ENCODE measurements at regions not wholly inside any gene's neighbourhood (a gene's known extent, or its start where the extent isn't known, plus 50 kb on each side); places are given as distances from the start of the nearest gene placed in this dataset.

- TF ChIP-seq TCF12 (IDR thresholded peaks at IDR 0.05; ENCODE audit: low read depth), result no peak
- no peak for TF ChIP-seq RAD21 (IDR thresholded peaks at IDR 0.05; ENCODE audit: low read depth)
- TF ChIP-seq CREB1 (IDR thresholded peaks at IDR 0.05; ENCODE audit: low read depth), result no peak
- TF ChIP-seq YY1 (IDR thresholded peaks at IDR 0.05; ENCODE audit: low read depth), result no peak
- TF ChIP-seq EGR1 (IDR thresholded peaks at IDR 0.05), result no peak
- TF ChIP-seq NFIC (IDR thresholded peaks at IDR 0.05), result no peak
- no peak for TF ChIP-seq REST (IDR thresholded peaks at IDR 0.05; ENCODE audit: low read depth)
- TF ChIP-seq ZBTB7A (IDR thresholded peaks at IDR 0.05; ENCODE audit: low read depth), result no peak
- no peak for TF ChIP-seq FOXM1 (IDR thresholded peaks at IDR 0.05; ENCODE audit: borderline replicate concordance, low read depth)
- TF ChIP-seq USF1 (IDR thresholded peaks at IDR 0.05), result no peak
Measured at GRCh38 chr4:59831746-59832145, 1368.4 kb upstream of the ADGRL3 start.

GRCh38 chr4:59834943-59835342 lies 1365.2 kb upstream of the ADGRL3 start:
- TF ChIP-seq RAD21 (IDR thresholded peaks at IDR 0.05; ENCODE audit: low read depth) (no peak), YY1 (IDR thresholded peaks at IDR 0.05; ENCODE audit: low read depth) (no peak), ZBTB7A (IDR thresholded peaks at IDR 0.05; ENCODE audit: low read depth) (no peak), MAX (IDR thresholded peaks at IDR 0.05) (no peak), CREB1 (IDR thresholded peaks at IDR 0.05; ENCODE audit: low read depth) (no peak), TEAD4 (IDR thresholded peaks at IDR 0.05) (no peak), USF1 (IDR thresholded peaks at IDR 0.05) (no peak), EGR1 (IDR thresholded peaks at IDR 0.05) (no peak), EP300 (IDR thresholded peaks at IDR 0.05; ENCODE audit: borderline replicate concordance) (no peak), REST (IDR thresholded peaks at IDR 0.05; ENCODE audit: low read depth) (no peak), CEBPB (IDR thresholded peaks at IDR 0.05) (no peak), TAF1 (IDR thresholded peaks at IDR 0.05; ENCODE audit: low read depth) (no peak), TCF12 (IDR thresholded peaks at IDR 0.05; ENCODE audit: low read depth) (no peak), NFIC (IDR thresholded peaks at IDR 0.05) (no peak), FOXM1 (IDR thresholded peaks at IDR 0.05; ENCODE audit: borderline replicate concordance, low read depth) (no peak)

- TF ChIP-seq NFIC (IDR thresholded peaks at IDR 0.05), result no peak
- no peak for TF ChIP-seq EGR1 (IDR thresholded peaks at IDR 0.05)
- no peak for TF ChIP-seq ZBTB7A (IDR thresholded peaks at IDR 0.05; ENCODE audit: low read depth)
- no peak for TF ChIP-seq TEAD4 (IDR thresholded peaks at IDR 0.05)
- TF ChIP-seq FOXM1 (IDR thresholded peaks at IDR 0.05; ENCODE audit: borderline replicate concordance, low read depth), result no peak
Measured at GRCh38 chr4:59837751-59838150, 1362.4 kb upstream of the ADGRL3 start.

GRCh38 chr4:59838236-59838635 lies 1361.9 kb upstream of the ADGRL3 start:
- TF ChIP-seq RAD21 (IDR thresholded peaks at IDR 0.05; ENCODE audit: low read depth) (no peak), NFIC (IDR thresholded peaks at IDR 0.05) (no peak), TAF1 (IDR thresholded peaks at IDR 0.05; ENCODE audit: low read depth) (no peak), EP300 (IDR thresholded peaks at IDR 0.05; ENCODE audit: borderline replicate concordance) (no peak), ZBTB7A (IDR thresholded peaks at IDR 0.05; ENCODE audit: low read depth) (no peak), REST (IDR thresholded peaks at IDR 0.05; ENCODE audit: low read depth) (no peak), EGR1 (IDR thresholded peaks at IDR 0.05) (no peak), FOXM1 (IDR thresholded peaks at IDR 0.05; ENCODE audit: borderline replicate concordance, low read depth) (no peak), MAX (IDR thresholded peaks at IDR 0.05) (no peak), USF1 (IDR thresholded peaks at IDR 0.05) (no peak), CEBPB (IDR thresholded peaks at IDR 0.05) (no peak), CREB1 (IDR thresholded peaks at IDR 0.05; ENCODE audit: low read depth) (no peak), TCF12 (IDR thresholded peaks at IDR 0.05; ENCODE audit: low read depth) (no peak), TEAD4 (IDR thresholded peaks at IDR 0.05) (no peak), YY1 (IDR thresholded peaks at IDR 0.05; ENCODE audit: low read depth) (no peak)

All from Ishikawa (cell line).